ENCODE measurements at regions not wholly inside any gene's neighbourhood (a gene's known extent, or its start where the extent isn't known, plus 50 kb on each side); places are given as distances from the start of the nearest gene placed in this dataset.

- Mint-ChIP-seq H3K36me3 (no peaks in the 10 kb centered on the region), H3K9me3 (peaks cover 13% of the 10 kb centered on the region), H3K4me3 (no peak overlapping the region), H3K4me1 (ENCODE audit: low read depth) (no peaks in the 10 kb centered on the region), H3K27me3 (no peaks in the 10 kb centered on the region), H3K27ac (no peak overlapping the region)
- ChIA-PET POLR2A (no interaction called here), CTCF (no interaction called here)
- no peak for DNase-seq
- intact Hi-C loops (cut with micrococcal nuclease), result no loop called here
These were observed 648.9 kb upstream of the CXADR start for GRCh38 chr21:16863908-16864307.

- H3K9me3 Mint-ChIP-seq, result peaks cover 9% of the 10 kb centered on the region
- no peak for DNase-seq
- H3K36me3 Mint-ChIP-seq, result no peaks in the 10 kb centered on the region
- no peak overlapping the region for H3K27ac Mint-ChIP-seq
- intact Hi-C loops (cut with micrococcal nuclease), result no loop called here
- ChIA-PET POLR2A (no interaction called here), CTCF (no interaction called here)
- no peak overlapping the region for H3K4me3 Mint-ChIP-seq
- H3K27me3 Mint-ChIP-seq, result no peaks in the 10 kb centered on the region
- no peaks in the 10 kb centered on the region for H3K4me1 Mint-ChIP-seq (ENCODE audit: low read depth)
These were observed 647.2 kb upstream of the CXADR start for GRCh38 chr21:16865632-16866031.

GRCh38 chr21:16866851-16867250 lies 646.0 kb upstream of the CXADR start:
- H3K27me3 Mint-ChIP-seq, result no peaks in the 10 kb centered on the region
- ChIA-PET CTCF (no interaction called here), POLR2A (no interaction called here)
- no peak for DNase-seq
- no peak overlapping the region for H3K27ac Mint-ChIP-seq
- H3K36me3 Mint-ChIP-seq, result no peaks in the 10 kb centered on the region
- no peak overlapping the region for H3K4me3 Mint-ChIP-seq
- intact Hi-C loops (cut with micrococcal nuclease), result no loop called here
- H3K4me1 Mint-ChIP-seq (ENCODE audit: low read depth), result no peaks in the 10 kb centered on the region
- H3K9me3 Mint-ChIP-seq, result peaks cover 9% of the 10 kb centered on the region

GRCh38 chr21:16870103-16870502 lies 642.7 kb upstream of the CXADR start:
- DNase-seq, result no peak
- Mint-ChIP-seq H3K4me3 (no peak overlapping the region), H3K27ac (no peak overlapping the region), H3K4me1 (ENCODE audit: low read depth) (no peaks in the 10 kb centered on the region), H3K36me3 (no peaks in the 10 kb centered on the region), H3K27me3 (no peaks in the 10 kb centered on the region), H3K9me3 (peaks cover 7% of the 10 kb centered on the region)
- ChIA-PET POLR2A (no interaction called here), CTCF (no interaction called here)
- intact Hi-C loops (cut with micrococcal nuclease), result no loop called here

GRCh38 chr21:16872616-16873015 lies 640.2 kb upstream of the CXADR start:
- CTCF ChIA-PET, result no interaction called here
- no peaks in the 10 kb centered on the region for H3K4me1 Mint-ChIP-seq (ENCODE audit: low read depth)
- H3K9me3 Mint-ChIP-seq, result peaks cover 2% of the 10 kb centered on the region
- H3K27ac Mint-ChIP-seq, result no peak overlapping the region
- no peaks in the 10 kb centered on the region for H3K27me3 Mint-ChIP-seq
- POLR2A ChIA-PET, result no interaction called here
- H3K36me3 Mint-ChIP-seq, result no peaks in the 10 kb centered on the region
- no peak overlapping the region for H3K4me3 Mint-ChIP-seq
- intact Hi-C loops (cut with micrococcal nuclease), result no loop called here
- DNase-seq, result no peak

GRCh38 chr21:16873176-16873575 lies 639.7 kb upstream of the CXADR start:
- CTCF ChIA-PET, result no interaction called here
- no peaks in the 10 kb centered on the region for H3K36me3 Mint-ChIP-seq
- no peaks in the 10 kb centered on the region for H3K27me3 Mint-ChIP-seq
- H3K27ac Mint-ChIP-seq, result no peak overlapping the region
- no peak overlapping the region for H3K4me3 Mint-ChIP-seq
- H3K4me1 Mint-ChIP-seq (ENCODE audit: low read depth), result no peaks in the 10 kb centered on the region
- intact Hi-C loops (cut with micrococcal nuclease), result no loop called here
- DNase-seq, result no peak
- POLR2A ChIA-PET, result no interaction called here
- H3K9me3 Mint-ChIP-seq, result peaks cover 2% of the 10 kb centered on the region

- intact Hi-C loops (cut with micrococcal nuclease), result no loop called here
- Mint-ChIP-seq H3K27ac (no peak overlapping the region), H3K4me1 (ENCODE audit: low read depth) (no peaks in the 10 kb centered on the region), H3K9me3 (peaks cover 2% of the 10 kb centered on the region), H3K4me3 (no peak overlapping the region), H3K36me3 (no peaks in the 10 kb centered on the region), H3K27me3 (no peaks in the 10 kb centered on the region)
- no peak for DNase-seq
- CTCF ChIA-PET, result no interaction called here
- POLR2A ChIA-PET, result no interaction called here
These were observed 639.2 kb upstream of the CXADR start for GRCh38 chr21:16873596-16873995.

GRCh38 chr21:16879479-16879878 lies 633.4 kb upstream of the CXADR start:
- no peak overlapping the region for H3K27ac Mint-ChIP-seq
- POLR2A ChIA-PET, result no interaction called here
- no peaks in the 10 kb centered on the region for H3K4me1 Mint-ChIP-seq (ENCODE audit: low read depth)
- H3K4me3 Mint-ChIP-seq, result no peak overlapping the region
- intact Hi-C loops (cut with micrococcal nuclease), result no loop called here
- no peaks in the 10 kb centered on the region for H3K36me3 Mint-ChIP-seq
- no peaks in the 10 kb centered on the region for H3K27me3 Mint-ChIP-seq
- H3K9me3 Mint-ChIP-seq, result peaks cover 28% of the 10 kb centered on the region
- DNase-seq, result no peak
- CTCF ChIA-PET, result no interaction called here

- Mint-ChIP-seq H3K9me3 (peaks cover 9% of the 10 kb centered on the region), H3K4me3 (no peak overlapping the region)
These were observed 621.0 kb upstream of the CXADR start for GRCh38 chr21:16891821-16892220.

GRCh38 chr21:16900685-16901084 lies 612.2 kb upstream of the CXADR start:
- intact Hi-C loops (cut with micrococcal nuclease), result no loop called here
- H3K36me3 Mint-ChIP-seq, result no peaks in the 10 kb centered on the region
- H3K9me3 Mint-ChIP-seq, result no peaks in the 10 kb centered on the region
- H3K27me3 Mint-ChIP-seq, result no peaks in the 10 kb centered on the region
- H3K4me3 Mint-ChIP-seq, result no peak overlapping the region
- no peak for DNase-seq
- ChIA-PET CTCF (no interaction called here), POLR2A (no interaction called here)
- no peaks in the 10 kb centered on the region for H3K4me1 Mint-ChIP-seq (ENCODE audit: low read depth)
- no peak overlapping the region for H3K27ac Mint-ChIP-seq

More at GRCh38 chr21:16891821-16892220, 621.0 kb upstream of the CXADR start:
- Mint-ChIP-seq H3K27ac (no peak overlapping the region), H3K4me1 (ENCODE audit: low read depth) (no peaks in the 10 kb centered on the region), H3K36me3 (no peaks in the 10 kb centered on the region), H3K27me3 (no peaks in the 10 kb centered on the region)
- DNase-seq, result no peak
- intact Hi-C loops (cut with micrococcal nuclease), result no loop called here
- ChIA-PET POLR2A (no interaction called here), CTCF (no interaction called here)

- H3K27me3 Mint-ChIP-seq, result no peaks in the 10 kb centered on the region
- peaks cover 8% of the 10 kb centered on the region for H3K9me3 Mint-ChIP-seq
- ChIA-PET POLR2A (no interaction called here), CTCF (no interaction called here)
- H3K4me3 Mint-ChIP-seq, result no peak overlapping the region
- H3K4me1 Mint-ChIP-seq (ENCODE audit: low read depth), result no peaks in the 10 kb centered on the region
- H3K36me3 Mint-ChIP-seq, result no peaks in the 10 kb centered on the region
- intact Hi-C loops (cut with micrococcal nuclease), result no loop called here
- H3K27ac Mint-ChIP-seq, result no peak overlapping the region
- no peak for DNase-seq
These were observed 604.8 kb upstream of the CXADR start for GRCh38 chr21:16908077-16908476.

GRCh38 chr21:16910435-16911165 lies 602.2 kb upstream of the CXADR start:
- Mint-ChIP-seq H3K36me3 (no peaks in the 10 kb centered on the region), H3K27me3 (no peaks in the 10 kb centered on the region), H3K9me3 (peaks cover 9% of the 10 kb centered on the region), H3K27ac (no peak overlapping the region), H3K4me1 (ENCODE audit: low read depth) (no peaks in the 10 kb centered on the region), H3K4me3 (no peak overlapping the region)
- POLR2A ChIA-PET, result no interaction called here
- CTCF ChIA-PET, result no interaction called here
- DNase-seq, result no peak
- intact Hi-C loops (cut with micrococcal nuclease), result no loop called here

- H3K4me1 Mint-ChIP-seq (ENCODE audit: low read depth), result no peaks in the 10 kb centered on the region
- no peak overlapping the region for H3K4me3 Mint-ChIP-seq
- no peaks in the 10 kb centered on the region for H3K27me3 Mint-ChIP-seq
- ChIA-PET POLR2A (no interaction called here), CTCF (no interaction called here)
- H3K27ac Mint-ChIP-seq, result no peak overlapping the region
- no peaks in the 10 kb centered on the region for H3K36me3 Mint-ChIP-seq
- intact Hi-C loops (cut with micrococcal nuclease), result no loop called here
- H3K9me3 Mint-ChIP-seq, result peaks cover 9% of the 10 kb centered on the region
- no peak for DNase-seq
These were observed 601.7 kb upstream of the CXADR start for GRCh38 chr21:16911166-16911607.

Data from activated CD4-positive, alpha-beta memory T cell treated with anti-CD3 and anti-CD28 coated beads for 36 hours (primary cell).